ENCODE measurements at regions not wholly inside any gene's neighbourhood (a gene's known extent, or its start where the extent isn't known, plus 50 kb on each side); places are given as distances from the start of the nearest gene placed in this dataset.

DNA sequence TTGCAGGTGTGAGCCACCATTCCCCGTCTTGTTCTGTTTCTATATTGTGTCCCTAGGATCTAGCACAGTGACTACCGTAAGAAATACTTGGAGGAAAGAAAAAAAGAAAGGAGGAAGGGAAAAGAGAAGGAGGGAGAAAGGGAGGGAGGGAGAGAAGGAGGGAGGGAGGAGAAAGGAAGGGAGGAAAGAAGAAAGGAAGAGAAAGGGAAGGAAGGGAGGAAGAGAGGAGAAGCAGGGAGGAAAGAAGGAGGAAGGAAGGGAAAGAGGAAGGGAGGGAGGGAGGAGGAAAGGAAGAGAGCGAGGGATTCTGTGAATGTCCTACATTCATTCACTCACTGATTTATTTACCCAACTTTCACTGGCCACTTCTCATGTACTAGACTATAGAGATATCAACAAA lies 178.4 kb downstream of the MAFB start:
- Histone ChIP-seq H3K9ac (ENCODE audit: low read length) (no peak overlapping the region), H3K27ac (ENCODE audit: low read depth, low read length) (no peak overlapping the region), H3K4me3 (ENCODE audit: insufficient read depth, low read length, poor library complexity, severe bottlenecking) (no peak overlapping the region), H3K27me3 (ENCODE audit: low read length) (no peaks in the 10 kb centered on the region), H3F3A (ENCODE audit: insufficient read depth) (no peaks in the 10 kb centered on the region), H3K36me3 (ENCODE audit: low read length) (no peaks in the 10 kb centered on the region), H3K9me2 (replicated peaks; ENCODE audit: insufficient read depth, low read length) (no peaks in the 10 kb centered on the region), H4K20me1 (ENCODE audit: low read depth, low read length) (no peaks in the 10 kb centered on the region), H3K4me2 (ENCODE audit: low read depth, low read length, poor library complexity, severe bottlenecking) (no peak overlapping the region), H3K79me2 (ENCODE audit: insufficient read depth, low read length) (no peaks in the 10 kb centered on the region), H3K9me3 (ENCODE audit: insufficient read depth, low read length) (no peaks in the 10 kb centered on the region), H2AFZ (ENCODE audit: low read depth, low read length, severe bottlenecking) (no peak overlapping the region)
- TF ChIP-seq EZH2phosphoT487 (conservative IDR thresholded peaks at IDR 0.05; ENCODE audit: low read length) = no peak
- TF ChIP-seq, protein P1, sequence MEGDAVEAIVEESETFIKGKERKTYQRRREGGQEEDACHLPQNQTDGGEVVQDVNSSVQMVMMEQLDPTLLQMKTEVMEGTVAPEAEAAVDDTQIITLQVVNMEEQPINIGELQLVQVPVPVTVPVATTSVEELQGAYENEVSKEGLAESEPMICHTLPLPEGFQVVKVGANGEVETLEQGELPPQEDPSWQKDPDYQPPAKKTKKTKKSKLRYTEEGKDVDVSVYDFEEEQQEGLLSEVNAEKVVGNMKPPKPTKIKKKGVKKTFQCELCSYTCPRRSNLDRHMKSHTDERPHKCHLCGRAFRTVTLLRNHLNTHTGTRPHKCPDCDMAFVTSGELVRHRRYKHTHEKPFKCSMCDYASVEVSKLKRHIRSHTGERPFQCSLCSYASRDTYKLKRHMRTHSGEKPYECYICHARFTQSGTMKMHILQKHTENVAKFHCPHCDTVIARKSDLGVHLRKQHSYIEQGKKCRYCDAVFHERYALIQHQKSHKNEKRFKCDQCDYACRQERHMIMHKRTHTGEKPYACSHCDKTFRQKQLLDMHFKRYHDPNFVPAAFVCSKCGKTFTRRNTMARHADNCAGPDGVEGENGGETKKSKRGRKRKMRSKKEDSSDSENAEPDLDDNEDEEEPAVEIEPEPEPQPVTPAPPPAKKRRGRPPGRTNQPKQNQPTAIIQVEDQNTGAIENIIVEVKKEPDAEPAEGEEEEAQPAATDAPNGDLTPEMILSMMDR (IDR thresholded peaks at IDR 0.05; ENCODE audit: insufficient read depth, low read length, poor library complexity, severe bottlenecking) = no peak

DNA sequence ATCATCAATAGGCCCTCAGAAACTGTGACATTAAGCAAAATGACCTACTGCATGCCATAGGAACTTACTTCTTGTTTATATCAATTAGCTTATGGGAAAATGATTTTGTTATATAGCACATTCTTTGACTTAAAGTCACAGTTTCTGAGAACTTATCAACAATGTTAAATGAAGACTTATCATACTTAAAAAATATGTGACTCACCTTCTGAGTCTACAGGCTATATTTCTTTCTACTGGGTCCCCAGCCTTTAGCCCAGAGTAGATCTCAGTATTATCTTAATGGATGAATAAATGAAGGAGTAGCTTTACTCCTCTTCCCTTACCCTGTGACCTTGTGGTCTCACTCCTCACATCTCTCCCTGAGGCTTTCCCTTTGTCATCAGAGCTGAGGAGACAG lies 180.2 kb downstream of the MAFB start:
- no peak overlapping the region for H3K9ac ChIP-seq (ENCODE audit: low read length)
- no peak overlapping the region for H3K27ac ChIP-seq (ENCODE audit: low read depth, low read length)
- no peaks in the 10 kb centered on the region for H3K9me3 ChIP-seq (ENCODE audit: insufficient read depth, low read length)
- no peaks in the 10 kb centered on the region for H3K79me2 ChIP-seq (ENCODE audit: insufficient read depth, low read length)
- H3K36me3 ChIP-seq (ENCODE audit: low read length) = no peaks in the 10 kb centered on the region
- H3K27me3 ChIP-seq (ENCODE audit: low read length) = no peaks in the 10 kb centered on the region
- H3K4me2 ChIP-seq (ENCODE audit: low read depth, low read length, poor library complexity, severe bottlenecking) = no peak overlapping the region
- H3F3A ChIP-seq (ENCODE audit: insufficient read depth) = no peaks in the 10 kb centered on the region
- H3K9me2 ChIP-seq (replicated peaks; ENCODE audit: insufficient read depth, low read length) = no peaks in the 10 kb centered on the region
- TF ChIP-seq, protein P1 (IDR thresholded peaks at IDR 0.05; ENCODE audit: insufficient read depth, low read length, poor library complexity, severe bottlenecking) = no peak
- TF ChIP-seq EZH2phosphoT487 (conservative IDR thresholded peaks at IDR 0.05; ENCODE audit: low read length) = no peak
- no peak overlapping the region for H3K4me3 ChIP-seq (ENCODE audit: insufficient read depth, low read length, poor library complexity, severe bottlenecking)
- H2AFZ ChIP-seq (ENCODE audit: low read depth, low read length, severe bottlenecking) = no peak overlapping the region
- no peaks in the 10 kb centered on the region for H4K20me1 ChIP-seq (ENCODE audit: low read depth, low read length)

DNA sequence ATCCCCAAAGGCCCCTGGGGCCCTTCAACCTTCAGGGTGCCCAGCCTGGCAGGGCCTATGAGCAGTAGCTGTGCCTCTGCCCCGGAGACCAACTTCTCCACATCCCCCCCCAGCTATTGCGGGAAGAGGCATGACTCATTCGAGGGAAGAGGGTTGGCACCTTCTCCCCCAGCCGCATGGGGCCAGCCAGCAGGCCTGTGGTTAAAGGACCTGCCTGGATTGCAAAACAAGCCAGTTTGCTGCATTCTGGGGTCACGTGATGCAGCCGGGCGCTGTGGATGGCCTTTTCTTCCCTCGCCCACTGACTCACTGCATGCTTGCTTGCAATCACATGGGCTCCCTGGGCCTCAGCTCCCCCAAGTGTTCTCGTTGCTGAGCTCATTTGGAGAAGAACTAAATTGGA lies 182.5 kb downstream of the MAFB start:
- TF ChIP-seq, protein P1 (IDR thresholded peaks at IDR 0.05; ENCODE audit: insufficient read depth, low read length, poor library complexity, severe bottlenecking) = no peak
- TF ChIP-seq EZH2phosphoT487 (conservative IDR thresholded peaks at IDR 0.05; ENCODE audit: low read length) = no peak
- H4K20me1 ChIP-seq (ENCODE audit: low read depth, low read length) = no peaks in the 10 kb centered on the region
- no peaks in the 10 kb centered on the region for H3K9me2 ChIP-seq (replicated peaks; ENCODE audit: insufficient read depth, low read length)
- no peaks in the 10 kb centered on the region for H3K27me3 ChIP-seq (ENCODE audit: low read length)
- no peak overlapping the region for H2AFZ ChIP-seq (ENCODE audit: low read depth, low read length, severe bottlenecking)
- H3K36me3 ChIP-seq (ENCODE audit: low read length) = no peaks in the 10 kb centered on the region
- no peak overlapping the region for H3K4me3 ChIP-seq (ENCODE audit: insufficient read depth, low read length, poor library complexity, severe bottlenecking)
- H3K79me2 ChIP-seq (ENCODE audit: insufficient read depth, low read length) = no peaks in the 10 kb centered on the region
- no peak overlapping the region for H3K4me2 ChIP-seq (ENCODE audit: low read depth, low read length, poor library complexity, severe bottlenecking)
- H3K9ac ChIP-seq (ENCODE audit: low read length) = no peak overlapping the region
- H3K27ac ChIP-seq (ENCODE audit: low read depth, low read length) = no peak overlapping the region
- H3K9me3 ChIP-seq (ENCODE audit: insufficient read depth, low read length) = no peaks in the 10 kb centered on the region
- H3F3A ChIP-seq (ENCODE audit: insufficient read depth) = no peaks in the 10 kb centered on the region

Measured in SU-DHL-6 (cell line).